ENCODE measurements at regions not wholly inside any gene's neighbourhood (a gene's known extent, or its start where the extent isn't known, plus 50 kb on each side); places are given as distances from the start of the nearest gene placed in this dataset.

GRCh38 chr5:5981562-5981961 is 396.8 kb downstream of the MED10 start:
- no peak for DNase-seq

GRCh38 chr5:5980538-5980895 is 397.8 kb downstream of the MED10 start:
- no peak for DNase-seq

GRCh38 chr5:5979761-5980537 is 398.4 kb downstream of the MED10 start:
- DNase-seq: no peak

- no peak for DNase-seq
Observed at GRCh38 chr5:5979377-5979760, 399.0 kb downstream of the MED10 start.

- no peak for DNase-seq
Observed at GRCh38 chr5:5978501-5979376, 399.6 kb downstream of the MED10 start.

GRCh38 chr5:5971203-5971602 is 407.1 kb downstream of the MED10 start:
- DNase-seq: no peak

GRCh38 chr5:5969942-5970483 is 408.3 kb downstream of the MED10 start:
- DNase-seq: no peak

- DNase-seq: no peak
Observed at GRCh38 chr5:5968981-5969380, 409.4 kb downstream of the MED10 start.

GRCh38 chr5:5967944-5968343 is 410.4 kb downstream of the MED10 start:
- DNase-seq: no peak

GRCh38 chr5:5967373-5967772 is 411.0 kb downstream of the MED10 start:
- DNase-seq: no peak

GRCh38 chr5:5965132-5965531 is 413.2 kb downstream of the MED10 start:
- DNase-seq: no peak

GRCh38 chr5:5964347-5964746 is 414.0 kb downstream of the MED10 start:
- no peak for DNase-seq

GRCh38 chr5:5957737-5958136 is 420.6 kb downstream of the MED10 start:
- DNase-seq: no peak

- no peak for DNase-seq
Observed at GRCh38 chr5:5954275-5954598, 424.1 kb downstream of the MED10 start.

GRCh38 chr5:5953584-5954274 is 424.6 kb downstream of the MED10 start:
- no peak for DNase-seq

- no peak for DNase-seq
Observed at GRCh38 chr5:5951953-5952352, 426.4 kb downstream of the MED10 start.

- no peak for DNase-seq
Observed at GRCh38 chr5:5950658-5951057, 427.7 kb downstream of the MED10 start.

- no peak for DNase-seq
Observed at GRCh38 chr5:5941486-5941885, 436.9 kb downstream of the MED10 start.

GRCh38 chr5:5939759-5940370 is 438.5 kb downstream of the MED10 start:
- DNase-seq: no peak

- no peak for DNase-seq
Observed at GRCh38 chr5:5933651-5934050, 444.7 kb downstream of the MED10 start.

- DNase-seq: no peak
Observed at GRCh38 chr5:5932824-5933223, 445.5 kb downstream of the MED10 start.

GRCh38 chr5:5930561-5930960 is 447.8 kb downstream of the MED10 start:
- DNase-seq: no peak
